RWPE1 (cell line): ENCODE measurements at regions not wholly inside any gene's neighbourhood (a gene's known extent, or its start where the extent isn't known, plus 50 kb on each side); places are given as distances from the start of the nearest gene placed in this dataset.

ENCODE experiments used
- CTCF ChIA-PET: fragments of 350-600 bp; sonication (Branson Sonifier 250); formaldehyde crosslinking; extraction: SDS; loops from one replicate; lab custom pipeline; 2021; lab: Yijun Ruan, JAX
- POLR2A ChIA-PET: fragments of 400-600 bp; formaldehyde crosslinking; extraction: SDS; loops from one replicate; lab custom pipeline; 2020; ENCODE audit warnings: antibody characterized with exemption; ENCODE audit not compliant: low non-redundant PET; lab: Yijun Ruan, JAX
- DNase-seq: peaks from one replicate; pipeline ENCODE4 v3.0.0; 2012; ENCODE audit warnings: low spot score
- H3K27ac ChIP-seq: fragments of 450-650 bp; 2 replicates; pipeline ENCODE4 v1.5.1; 2017
- TF ChIP-seq, protein P1 (sequence below): fragments of 450-650 bp; conservative IDR thresholded peaks from 2 replicates; pipeline ENCODE4 v1.5.1; 2017; ENCODE audit warnings: low read depth, mild to moderate bottlenecking

DNA sequence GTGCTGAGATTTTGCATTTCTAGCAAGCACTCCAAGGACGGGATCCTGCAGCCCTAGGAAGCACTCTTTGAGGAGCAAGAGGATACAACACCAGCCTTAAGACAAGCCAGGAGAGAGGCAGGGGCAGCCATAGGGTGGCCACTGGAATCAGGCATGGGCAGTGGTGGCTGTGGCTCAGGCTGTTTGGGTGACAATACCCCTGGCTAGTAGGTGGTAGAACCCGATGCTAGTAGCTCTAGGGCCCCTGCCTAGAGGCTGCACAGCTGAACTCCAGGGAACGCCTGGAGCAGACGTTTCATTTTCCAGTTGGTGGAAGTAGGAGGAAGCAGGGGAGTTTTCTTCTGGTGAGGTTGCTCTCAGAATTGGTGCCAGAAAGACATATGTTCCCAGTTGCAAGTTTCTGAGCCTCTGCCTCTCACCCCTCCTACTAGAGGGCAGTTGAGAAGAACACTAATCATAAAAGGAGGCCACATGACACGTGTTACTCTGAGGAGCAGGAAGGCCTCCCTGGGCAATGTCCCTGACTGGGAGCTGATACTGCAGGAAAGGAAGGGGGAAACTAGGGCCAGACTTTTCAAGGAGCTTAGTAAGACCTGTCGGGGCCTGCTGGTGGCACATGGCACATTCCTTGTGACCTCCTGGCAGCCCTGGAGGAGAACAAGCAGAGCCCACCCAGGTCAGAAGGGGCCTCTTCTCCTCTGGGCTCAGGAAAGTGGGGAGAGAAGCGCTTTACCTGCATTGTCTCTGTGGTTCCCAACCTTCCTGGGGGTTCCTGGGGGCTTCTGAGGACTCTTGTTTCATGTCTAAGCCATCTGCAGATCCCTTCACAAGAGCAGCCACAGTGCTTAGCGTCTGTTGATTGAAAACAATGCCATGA, 56.6 kb upstream of the DRD2 start:
- ChIA-PET CTCF (interaction anchor here (0.6 to 1.3 kb wide), 7 partner anchors 9 to 249 kb away, joined by 3 to 6 read pairs (median 3); no protein-coding TSS in a partner anchor), POLR2A (no interaction called here)
- no peak for DNase-seq
- TF ChIP-seq, protein P1, sequence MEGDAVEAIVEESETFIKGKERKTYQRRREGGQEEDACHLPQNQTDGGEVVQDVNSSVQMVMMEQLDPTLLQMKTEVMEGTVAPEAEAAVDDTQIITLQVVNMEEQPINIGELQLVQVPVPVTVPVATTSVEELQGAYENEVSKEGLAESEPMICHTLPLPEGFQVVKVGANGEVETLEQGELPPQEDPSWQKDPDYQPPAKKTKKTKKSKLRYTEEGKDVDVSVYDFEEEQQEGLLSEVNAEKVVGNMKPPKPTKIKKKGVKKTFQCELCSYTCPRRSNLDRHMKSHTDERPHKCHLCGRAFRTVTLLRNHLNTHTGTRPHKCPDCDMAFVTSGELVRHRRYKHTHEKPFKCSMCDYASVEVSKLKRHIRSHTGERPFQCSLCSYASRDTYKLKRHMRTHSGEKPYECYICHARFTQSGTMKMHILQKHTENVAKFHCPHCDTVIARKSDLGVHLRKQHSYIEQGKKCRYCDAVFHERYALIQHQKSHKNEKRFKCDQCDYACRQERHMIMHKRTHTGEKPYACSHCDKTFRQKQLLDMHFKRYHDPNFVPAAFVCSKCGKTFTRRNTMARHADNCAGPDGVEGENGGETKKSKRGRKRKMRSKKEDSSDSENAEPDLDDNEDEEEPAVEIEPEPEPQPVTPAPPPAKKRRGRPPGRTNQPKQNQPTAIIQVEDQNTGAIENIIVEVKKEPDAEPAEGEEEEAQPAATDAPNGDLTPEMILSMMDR = no peak
- no peak overlapping the region for H3K27ac ChIP-seq

DNA sequence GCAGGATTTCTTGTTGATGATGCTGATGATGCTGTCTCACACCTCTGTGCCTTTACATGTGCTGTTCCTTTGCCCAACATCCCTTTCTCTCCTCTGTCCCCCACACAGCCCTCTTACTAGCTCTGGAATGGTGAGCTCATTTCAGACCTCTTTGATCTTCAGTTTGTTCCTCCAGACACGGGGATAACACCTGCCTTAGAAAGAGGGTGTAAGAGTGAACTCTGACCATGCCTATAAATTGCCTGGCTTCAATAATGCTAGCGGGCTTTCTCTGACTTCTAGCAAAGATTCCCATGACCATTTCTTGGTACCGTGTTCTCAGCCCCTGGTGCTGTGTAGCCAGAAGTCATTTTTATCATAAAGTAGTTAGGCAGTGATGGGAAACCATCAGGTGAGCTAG, 55.9 kb upstream of the DRD2 start:
- no peak overlapping the region for H3K27ac ChIP-seq
- TF ChIP-seq, protein P1 = no peak
- CTCF ChIA-PET = interaction anchor here (0.7 to 1.1 kb wide), 2 partner anchors 94 to 199 kb away, joined by 3 to 4 read pairs; no protein-coding TSS in a partner anchor
- no peak for DNase-seq
- POLR2A ChIA-PET = interaction anchor here (0.7 kb wide), 1 partner anchor 239 kb away, joined by 5 read pairs; no protein-coding TSS in a partner anchor

DNA sequence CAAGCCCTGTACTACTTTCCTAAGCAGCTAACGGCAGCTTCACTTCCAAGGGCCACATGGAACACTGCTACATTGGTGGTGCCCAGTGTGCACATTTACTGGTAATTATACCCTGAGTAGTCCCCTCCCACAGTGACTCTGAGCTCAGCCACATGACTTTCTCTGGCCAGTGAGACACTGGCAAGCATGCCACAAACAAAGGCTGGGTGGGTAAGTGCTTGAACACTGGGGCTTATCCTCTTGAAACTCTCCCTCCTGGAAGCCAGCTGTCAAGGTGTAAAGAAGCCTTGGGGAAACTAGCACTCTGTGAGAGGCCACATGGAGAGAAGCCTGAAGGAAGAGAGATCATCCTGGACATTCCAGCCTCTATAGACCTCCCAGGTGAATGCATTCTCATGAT, 54.4 kb upstream of the DRD2 start:
- TF ChIP-seq, protein P1 = no peak
- POLR2A ChIA-PET = no interaction called here
- CTCF ChIA-PET = interaction anchor here (1.1 to 1.8 kb wide), 2 partner anchors 35 to 201 kb away, joined by 3 to 4 read pairs; no protein-coding TSS in a partner anchor
- H3K27ac ChIP-seq = peak overlapping the region; percentile 15; the same call in 1 of the 2 replicates
- no peak for DNase-seq

DNA sequence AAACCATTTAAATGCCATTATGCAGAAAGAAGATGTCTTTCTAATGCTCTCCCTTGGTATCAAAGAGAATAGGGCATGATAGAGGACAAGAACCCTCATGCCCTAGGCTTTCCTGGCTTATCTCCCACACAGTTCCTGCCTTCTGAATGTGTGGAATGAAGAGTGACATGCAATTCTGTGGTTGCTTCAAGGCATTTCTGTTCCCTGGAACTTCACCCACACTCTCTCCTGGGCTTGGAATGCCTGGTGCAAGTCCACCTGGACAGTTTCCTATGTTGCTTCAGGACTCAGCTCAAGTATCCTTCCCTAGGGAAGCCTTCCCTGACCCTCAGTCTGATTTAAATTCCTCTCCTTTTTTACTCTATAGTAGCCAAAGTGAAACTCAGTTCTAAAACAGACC, 53.8 kb upstream of the DRD2 start:
- no peak for DNase-seq
- peak overlapping the region; percentile 54; the same call in 1 of the 2 replicates for H3K27ac ChIP-seq
- CTCF ChIA-PET = interaction anchor here (1.1 to 1.8 kb wide), 2 partner anchors 35 to 202 kb away, joined by 3 to 4 read pairs; no protein-coding TSS in a partner anchor
- TF ChIP-seq, protein P1 = no peak
- POLR2A ChIA-PET = no interaction called here

DNA sequence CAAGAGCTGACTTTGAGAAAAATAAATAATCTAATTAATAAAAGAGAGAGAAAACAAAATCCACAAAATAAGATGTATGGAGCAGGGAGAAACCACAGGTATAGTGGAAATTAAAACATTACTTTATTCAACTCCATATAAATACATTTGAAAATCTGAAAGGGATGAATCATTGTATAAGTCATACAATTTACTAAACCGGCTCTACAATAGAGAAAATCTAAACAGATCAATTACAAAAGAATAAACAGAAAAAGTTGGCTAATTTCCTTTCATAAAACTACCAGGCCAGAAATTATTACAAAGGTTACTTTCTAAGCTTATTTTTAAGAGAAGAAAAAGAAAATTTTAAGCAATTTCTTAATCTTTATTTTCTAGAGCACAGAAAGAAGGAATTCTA, 51.3 kb upstream of the DRD2 start:
- ChIA-PET POLR2A (no interaction called here), CTCF (interaction anchor here (0.6 kb wide), 1 partner anchor 222 kb away, joined by 3 read pairs; no protein-coding TSS in a partner anchor)
- TF ChIP-seq, protein P1 = no peak
- no peak for DNase-seq
- no peak overlapping the region for H3K27ac ChIP-seq
